ENCODE measurements at regions not wholly inside any gene's neighbourhood (a gene's known extent, or its start where the extent isn't known, plus 50 kb on each side); places are given as distances from the start of the nearest gene placed in this dataset.
A peak's percentile ranks its signal among the peaks of the same experiment; 100 is the strongest.

DNA sequence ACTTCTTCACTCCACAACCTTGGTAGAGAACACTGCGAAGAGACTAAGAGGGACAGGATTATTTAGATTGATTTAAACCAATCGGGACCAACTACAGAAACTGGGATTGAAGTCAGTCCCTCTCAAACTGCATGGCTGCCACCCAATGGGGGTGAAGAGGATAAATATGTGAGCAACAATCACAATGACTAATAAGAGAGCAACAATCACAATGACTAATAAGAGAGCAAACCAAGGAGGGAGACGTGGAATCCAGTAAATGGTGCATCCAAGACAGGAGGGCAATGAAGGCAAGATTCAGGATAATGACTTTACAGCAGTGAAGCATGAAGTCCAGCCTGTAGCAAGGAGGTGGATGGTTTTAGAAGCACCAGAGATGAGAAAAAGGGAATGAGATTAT is 322.8 kb downstream of the TTLL7 start:
- TF ChIP-seq, protein P1, sequence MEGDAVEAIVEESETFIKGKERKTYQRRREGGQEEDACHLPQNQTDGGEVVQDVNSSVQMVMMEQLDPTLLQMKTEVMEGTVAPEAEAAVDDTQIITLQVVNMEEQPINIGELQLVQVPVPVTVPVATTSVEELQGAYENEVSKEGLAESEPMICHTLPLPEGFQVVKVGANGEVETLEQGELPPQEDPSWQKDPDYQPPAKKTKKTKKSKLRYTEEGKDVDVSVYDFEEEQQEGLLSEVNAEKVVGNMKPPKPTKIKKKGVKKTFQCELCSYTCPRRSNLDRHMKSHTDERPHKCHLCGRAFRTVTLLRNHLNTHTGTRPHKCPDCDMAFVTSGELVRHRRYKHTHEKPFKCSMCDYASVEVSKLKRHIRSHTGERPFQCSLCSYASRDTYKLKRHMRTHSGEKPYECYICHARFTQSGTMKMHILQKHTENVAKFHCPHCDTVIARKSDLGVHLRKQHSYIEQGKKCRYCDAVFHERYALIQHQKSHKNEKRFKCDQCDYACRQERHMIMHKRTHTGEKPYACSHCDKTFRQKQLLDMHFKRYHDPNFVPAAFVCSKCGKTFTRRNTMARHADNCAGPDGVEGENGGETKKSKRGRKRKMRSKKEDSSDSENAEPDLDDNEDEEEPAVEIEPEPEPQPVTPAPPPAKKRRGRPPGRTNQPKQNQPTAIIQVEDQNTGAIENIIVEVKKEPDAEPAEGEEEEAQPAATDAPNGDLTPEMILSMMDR (IDR thresholded peaks at IDR 0.05), result no peak
- TF ChIP-seq POLR2A (IDR thresholded peaks at IDR 0.05), result no peak
- no peak for TF ChIP-seq POLR2AphosphoS5 (IDR thresholded peaks at IDR 0.05)
- H3K27me3 ChIP-seq, result no peaks in the 10 kb centered on the region
- no peak overlapping the region for H3K4me3 ChIP-seq
- H3K36me3 ChIP-seq, result no peaks in the 10 kb centered on the region
- H3K4me1 ChIP-seq, result no peaks in the 10 kb centered on the region
- intact Hi-C loops (cut with DNase I; ENCODE audit: low total_unique reads), result no loop called here
- H3K27ac ChIP-seq, result no peak overlapping the region
- H3K9me3 ChIP-seq, result no peaks in the 10 kb centered on the region
- no peak for DNase-seq (ENCODE audit: low spot score in 2 of 2)

DNA sequence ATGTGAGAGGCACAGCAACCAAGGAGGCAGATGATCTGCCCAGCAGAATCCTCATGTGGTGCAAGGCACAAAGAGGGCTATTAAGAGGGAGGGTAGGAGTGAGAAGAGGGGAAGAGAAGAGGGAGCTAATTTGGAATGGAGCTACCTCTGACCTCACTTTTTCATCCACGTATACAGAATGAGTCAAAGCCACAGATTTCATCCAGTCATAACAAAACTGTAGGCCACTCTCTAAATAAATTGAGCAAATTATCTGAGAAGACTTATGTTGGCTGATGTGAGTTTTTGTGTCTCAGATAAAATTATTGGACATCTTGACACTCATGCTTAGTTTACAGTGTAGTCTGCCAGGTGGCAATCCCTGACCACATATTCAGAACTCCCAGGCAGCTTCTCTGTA is 325.6 kb downstream of the TTLL7 start:
- DNase-seq (ENCODE audit: low spot score in 2 of 2), result no peak
- no peak overlapping the region for H3K27ac ChIP-seq
- no peaks in the 10 kb centered on the region for H3K27me3 ChIP-seq
- intact Hi-C loops (cut with DNase I; ENCODE audit: low total_unique reads), result no loop called here
- no peak overlapping the region for H3K4me3 ChIP-seq
- no peaks in the 10 kb centered on the region for H3K36me3 ChIP-seq
- TF ChIP-seq POLR2AphosphoS5 (IDR thresholded peaks at IDR 0.05), result no peak
- no peak for TF ChIP-seq POLR2A (IDR thresholded peaks at IDR 0.05)
- TF ChIP-seq, protein P1 (IDR thresholded peaks at IDR 0.05), result no peak
- H3K9me3 ChIP-seq, result no peaks in the 10 kb centered on the region
- H3K4me1 ChIP-seq, result no peaks in the 10 kb centered on the region

DNA sequence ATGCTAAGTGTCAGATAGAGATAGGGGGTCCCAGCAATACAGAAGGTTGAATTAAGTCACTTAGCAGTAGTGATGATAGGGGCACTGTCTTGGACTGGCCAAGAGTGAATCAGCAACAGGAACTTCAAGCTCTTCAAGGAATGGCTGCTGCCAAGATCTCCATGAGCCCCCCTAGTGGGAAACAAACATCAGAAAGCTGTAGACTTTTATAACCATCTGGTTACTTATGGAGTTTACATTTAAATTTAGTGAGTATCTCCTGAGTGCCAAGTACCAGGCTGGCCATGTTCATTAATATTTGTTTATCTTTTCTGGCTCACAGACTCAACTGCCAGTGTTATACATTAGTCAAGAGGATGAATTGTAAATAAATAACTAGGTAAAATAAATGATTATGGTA is 327.3 kb downstream of the TTLL7 start:
- Histone ChIP-seq H3K27ac (no peak overlapping the region), H3K4me1 (no peaks in the 10 kb centered on the region), H3K36me3 (no peaks in the 10 kb centered on the region), H3K27me3 (no peaks in the 10 kb centered on the region), H3K9me3 (no peaks in the 10 kb centered on the region), H3K4me3 (no peak overlapping the region)
- TF ChIP-seq POLR2AphosphoS5 (IDR thresholded peaks at IDR 0.05), result no peak
- no peak for DNase-seq (ENCODE audit: low spot score in 2 of 2)
- intact Hi-C loops (cut with DNase I; ENCODE audit: low total_unique reads), result no loop called here

DNA sequence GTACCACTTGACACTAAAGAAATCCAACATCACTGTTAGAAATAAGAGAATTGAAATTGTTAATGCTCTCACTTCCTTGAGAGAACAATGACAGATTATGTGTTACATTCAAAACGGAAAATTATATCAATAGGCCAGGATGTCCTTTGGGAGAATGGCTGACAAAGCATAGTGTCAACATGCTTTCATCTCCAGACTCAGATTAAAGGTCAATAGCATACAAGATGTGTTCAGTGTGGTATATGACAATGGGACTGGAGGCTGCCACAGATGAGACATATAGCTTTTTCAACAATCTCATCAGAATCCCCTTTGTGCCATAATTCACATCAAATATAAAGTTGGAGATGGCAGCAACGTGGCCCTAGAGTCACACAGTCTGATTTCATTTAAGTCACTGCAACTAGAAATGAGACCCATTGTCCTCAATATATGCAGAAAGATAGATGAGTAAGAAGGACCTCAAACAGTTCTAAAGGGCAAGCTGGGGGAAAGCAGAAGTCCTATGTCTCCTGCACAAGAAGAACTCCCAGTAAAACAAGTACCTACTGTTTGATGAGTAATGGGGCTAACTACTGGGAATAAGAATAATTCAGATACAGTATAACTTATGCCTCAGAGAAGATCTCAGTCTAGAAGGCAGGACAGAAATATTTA is 327.9 kb downstream of the TTLL7 start:
- Histone ChIP-seq H3K36me3 (no peaks in the 10 kb centered on the region), H3K4me3 (no peak overlapping the region), H3K27ac (no peak overlapping the region), H3K9me3 (no peaks in the 10 kb centered on the region), H3K4me1 (no peaks in the 10 kb centered on the region), H3K27me3 (no peaks in the 10 kb centered on the region)
- intact Hi-C loops (cut with DNase I; ENCODE audit: low total_unique reads), result no loop called here
- TF ChIP-seq POLR2A (IDR thresholded peaks at IDR 0.05) (no peak), POLR2AphosphoS5 (IDR thresholded peaks at IDR 0.05) (no peak)
- TF ChIP-seq, protein P1 (IDR thresholded peaks at IDR 0.05), result no peak
- no peak for DNase-seq (ENCODE audit: low spot score in 2 of 2)

DNA sequence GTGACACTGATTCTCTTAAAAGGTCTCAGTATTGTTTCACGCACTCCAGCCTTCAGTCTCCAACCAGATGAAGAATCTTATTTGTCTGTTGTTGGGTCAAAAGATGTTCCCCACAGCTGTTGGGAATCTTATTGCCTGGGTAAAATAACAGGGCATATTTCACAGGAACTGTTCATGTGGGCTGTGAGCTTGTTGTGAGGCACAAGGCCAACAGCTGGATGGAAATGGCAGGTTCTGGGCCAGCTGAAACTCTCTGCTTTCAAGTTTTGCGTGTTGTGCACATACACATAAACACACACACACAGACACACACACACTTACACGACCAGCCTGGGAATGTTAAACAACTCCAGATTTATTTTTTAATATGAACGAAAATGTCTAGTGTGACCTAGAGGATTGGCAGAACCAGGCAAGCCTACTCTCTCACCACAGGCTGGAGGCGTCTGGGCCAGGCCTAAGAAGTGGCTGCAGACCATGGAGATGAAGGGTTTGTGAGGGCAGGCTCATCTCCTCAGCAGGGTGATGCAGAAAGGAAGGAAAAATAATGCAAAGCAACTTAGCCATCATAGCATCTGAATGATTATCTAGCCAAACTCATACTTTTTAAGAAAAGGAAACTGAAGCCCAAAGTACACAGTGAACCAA is 357.0 kb downstream of the TTLL7 start:
- intact Hi-C loops (cut with DNase I; ENCODE audit: low total_unique reads), result loop anchor here (1.0 kb wide), 1 partner anchor 7 kb away; no protein-coding TSS in a partner anchor
- no peaks in the 10 kb centered on the region for H3K4me1 ChIP-seq
- H3K27ac ChIP-seq, result peak overlapping the region; percentile 12 to 36
- TF ChIP-seq, protein P1 (IDR thresholded peaks at IDR 0.05), result no peak
- peak in 1 of 3 donors; percentile 30 for TF ChIP-seq POLR2AphosphoS5 (IDR thresholded peaks at IDR 0.05)
- no peaks in the 10 kb centered on the region for H3K9me3 ChIP-seq
- H3K4me3 ChIP-seq, result peak overlapping the region in 1 of 3 donors; percentile 14
- no peaks in the 10 kb centered on the region for H3K27me3 ChIP-seq
- no peaks in the 10 kb centered on the region for H3K36me3 ChIP-seq
- no peak for DNase-seq (ENCODE audit: low spot score in 2 of 2)
